Transverse colon (tissue), 4 donors: ENCODE measurements at regions not wholly inside any gene's neighbourhood (a gene's known extent, or its start where the extent isn't known, plus 50 kb on each side); places are given as distances from the start of the nearest gene placed in this dataset.

ENCODE experiments used
- CTCF ChIP-seq, 5 experiments: fragments of 200-600 bp in 3 of 5; fragments of 450-650 bp in 2 of 5; sonication (generic) in 3 of 5; IDR thresholded peaks; 1 replicate in 2 of 5; 2 replicates in 3 of 5; pipeline ENCODE4 v1.5.1; 2016 to 2017; ENCODE audit warnings: antibody characterized with exemption in 5 of 5, inconsistent platforms in 3 of 5, mild to moderate bottlenecking in 2 of 5, moderate library complexity in 1 of 5
- POLR2A ChIP-seq: fragments of 450-650 bp; IDR thresholded peaks from one replicate; pipeline ENCODE4 v1.6.1; 2016; ENCODE audit warnings: antibody characterized with exemption, mild to moderate bottlenecking, moderate library complexity
- POLR2AphosphoS5 ChIP-seq, 3 donors: sonication (generic); formaldehyde crosslinking; IDR thresholded peaks; one replicate each; pipeline ENCODE4 v1.6.1; 2016; ENCODE audit warnings: antibody characterized with exemption in 3 of 3

- TF ChIP-seq CTCF (IDR thresholded peaks at IDR 0.05) (no peak), POLR2A (no peak), POLR2AphosphoS5 (IDR thresholded peaks at IDR 0.05) (no peak)
Observed at GRCh38 chr14:41230683-41231082, 376.0 kb upstream of the LRFN5 start.
